ENCODE measurements at regions not wholly inside any gene's neighbourhood (a gene's known extent, or its start where the extent isn't known, plus 50 kb on each side); places are given as distances from the start of the nearest gene placed in this dataset.
"Not testable (repeated sequence)": the region's sequence is repeated elsewhere in the genome, so short reads cannot be mapped to it uniquely, and the experiment has no call there.

DNA sequence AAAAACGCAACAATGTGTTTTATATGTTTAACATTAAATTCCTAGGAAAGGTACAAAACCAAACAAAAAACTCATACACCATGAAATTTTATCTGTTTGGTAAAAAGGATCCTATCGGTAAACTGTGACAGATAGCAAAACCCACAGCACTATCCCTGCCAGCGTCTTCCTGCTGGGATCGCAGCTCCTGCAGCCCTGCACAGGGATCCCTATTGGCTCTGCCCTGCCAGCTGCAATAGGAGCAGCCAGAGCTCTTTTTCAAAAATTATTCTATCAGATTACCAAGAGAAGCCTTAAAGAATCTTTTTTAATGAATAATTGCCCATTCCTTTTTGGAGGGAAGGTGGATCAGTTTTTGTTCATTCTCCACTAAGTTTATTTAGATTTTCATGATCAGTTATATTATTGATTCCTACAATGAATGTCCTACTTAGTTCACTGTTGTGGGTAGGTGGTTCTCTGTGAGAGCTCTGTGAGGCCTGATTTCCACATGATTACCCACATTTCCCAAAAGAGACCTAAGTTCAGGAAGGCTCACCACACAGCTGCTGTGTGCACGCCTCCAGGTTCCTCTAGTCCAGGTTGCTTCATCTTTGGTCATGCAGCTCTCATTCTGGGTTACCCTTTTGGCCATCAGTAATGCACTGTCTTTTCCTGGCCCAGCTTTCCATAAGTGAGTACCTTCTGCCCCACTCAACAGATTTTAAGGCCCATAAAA is 293.8 kb downstream of the FRK start:
- no peak overlapping the region for H3K4me3 ChIP-seq (ENCODE audit: low read depth, low read length)
- H3K36me3 ChIP-seq (ENCODE audit: insufficient read depth, low read length), result no peaks in the 10 kb centered on the region
- H3K27ac ChIP-seq (ENCODE audit: low read depth, low read length), result no peak overlapping the region
- no peaks in the 10 kb centered on the region for H3K27me3 ChIP-seq (ENCODE audit: insufficient read depth, low read length)
- no peak overlapping the region for H2AFZ ChIP-seq (ENCODE audit: low read length, unreplicated experiment)
- H3K79me2 ChIP-seq (ENCODE audit: control insufficient read depth, insufficient read depth, low read length, unreplicated experiment), result no peaks in the 10 kb centered on the region
- no peaks in the 10 kb centered on the region for H3K4me1 ChIP-seq (ENCODE audit: control insufficient read depth, insufficient read depth, low read length, unreplicated experiment)

- Histone ChIP-seq H3K27me3 (ENCODE audit: insufficient read depth, low read length) (no peaks in the 10 kb centered on the region), H3K27ac (ENCODE audit: low read depth, low read length) (no peak overlapping the region), H2AFZ (ENCODE audit: low read length, unreplicated experiment) (no peak overlapping the region), H3K4me1 (ENCODE audit: control insufficient read depth, insufficient read depth, low read length, unreplicated experiment) (no peaks in the 10 kb centered on the region), H3K4me3 (ENCODE audit: low read depth, low read length) (no peak overlapping the region), H3K36me3 (ENCODE audit: insufficient read depth, low read length) (no peaks in the 10 kb centered on the region), H3K79me2 (ENCODE audit: control insufficient read depth, insufficient read depth, low read length, unreplicated experiment) (no peaks in the 10 kb centered on the region)
Observed at GRCh38 chr6:115765966-115766365, 294.7 kb downstream of the FRK start.

DNA sequence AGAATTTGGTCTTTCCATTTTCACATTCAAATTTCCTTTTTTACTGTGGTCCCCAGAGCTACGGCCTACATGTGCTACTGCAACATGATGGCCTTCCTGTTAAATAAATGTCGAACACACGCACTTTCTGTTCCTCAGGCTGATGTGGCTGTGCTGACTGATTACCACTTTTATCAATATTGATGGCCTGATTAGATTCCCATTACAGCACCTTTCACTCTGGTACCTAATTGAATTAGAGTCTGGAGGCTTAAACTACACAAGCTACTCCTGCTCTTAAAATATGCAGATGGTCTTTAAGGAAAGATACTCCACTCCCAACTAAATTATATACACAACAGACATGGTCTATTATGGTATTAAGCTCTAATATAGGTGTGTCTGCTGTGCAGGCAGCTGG is 301.6 kb downstream of the FRK start:
- no peak overlapping the region for H3K4me3 ChIP-seq (ENCODE audit: low read depth, low read length)
- no peaks in the 10 kb centered on the region for H3K36me3 ChIP-seq (ENCODE audit: insufficient read depth, low read length)
- H3K79me2 ChIP-seq (ENCODE audit: control insufficient read depth, insufficient read depth, low read length, unreplicated experiment), result no peaks in the 10 kb centered on the region
- no peaks in the 10 kb centered on the region for H3K27me3 ChIP-seq (ENCODE audit: insufficient read depth, low read length)
- H3K27ac ChIP-seq (ENCODE audit: low read depth, low read length), result no peak overlapping the region
- H2AFZ ChIP-seq (ENCODE audit: low read length, unreplicated experiment), result no peak overlapping the region
- no peaks in the 10 kb centered on the region for H3K4me1 ChIP-seq (ENCODE audit: control insufficient read depth, insufficient read depth, low read length, unreplicated experiment)

GRCh38 chr6:115753446-115753845 is 307.2 kb downstream of the FRK start:
- no peaks in the 10 kb centered on the region for H3K36me3 ChIP-seq (ENCODE audit: insufficient read depth, low read length)
- H3K4me3 ChIP-seq (ENCODE audit: low read depth, low read length), result no peak overlapping the region
- H3K27ac ChIP-seq (ENCODE audit: low read depth, low read length), result no peak overlapping the region
- H2AFZ ChIP-seq (ENCODE audit: low read length, unreplicated experiment), result no peak overlapping the region
- no peaks in the 10 kb centered on the region for H3K79me2 ChIP-seq (ENCODE audit: control insufficient read depth, insufficient read depth, low read length, unreplicated experiment)
- no peaks in the 10 kb centered on the region for H3K27me3 ChIP-seq (ENCODE audit: insufficient read depth, low read length)
- no peaks in the 10 kb centered on the region for H3K4me1 ChIP-seq (ENCODE audit: control insufficient read depth, insufficient read depth, low read length, unreplicated experiment)

GRCh38 chr6:115750946-115751345 is 309.7 kb downstream of the FRK start:
- Histone ChIP-seq H3K27ac (ENCODE audit: low read depth, low read length) (no peak overlapping the region), H3K4me1 (ENCODE audit: control insufficient read depth, insufficient read depth, low read length, unreplicated experiment) (no peaks in the 10 kb centered on the region), H3K79me2 (ENCODE audit: control insufficient read depth, insufficient read depth, low read length, unreplicated experiment) (no peaks in the 10 kb centered on the region), H3K4me3 (ENCODE audit: low read depth, low read length) (no peak overlapping the region), H3K36me3 (ENCODE audit: insufficient read depth, low read length) (no peaks in the 10 kb centered on the region), H3K27me3 (ENCODE audit: insufficient read depth, low read length) (no peaks in the 10 kb centered on the region), H2AFZ (ENCODE audit: low read length, unreplicated experiment) (no peak overlapping the region)

- Histone ChIP-seq H3K27me3 (ENCODE audit: insufficient read depth, low read length) (no peaks in the 10 kb centered on the region), H2AFZ (ENCODE audit: low read length, unreplicated experiment) (no peak overlapping the region), H3K4me3 (ENCODE audit: low read depth, low read length) (no peak overlapping the region), H3K27ac (ENCODE audit: low read depth, low read length) (no peak overlapping the region), H3K4me1 (ENCODE audit: control insufficient read depth, insufficient read depth, low read length, unreplicated experiment) (no peaks in the 10 kb centered on the region), H3K79me2 (ENCODE audit: control insufficient read depth, insufficient read depth, low read length, unreplicated experiment) (no peaks in the 10 kb centered on the region), H3K36me3 (ENCODE audit: insufficient read depth, low read length) (no peaks in the 10 kb centered on the region)
Observed at GRCh38 chr6:115750292-115750691, 310.4 kb downstream of the FRK start.

DNA sequence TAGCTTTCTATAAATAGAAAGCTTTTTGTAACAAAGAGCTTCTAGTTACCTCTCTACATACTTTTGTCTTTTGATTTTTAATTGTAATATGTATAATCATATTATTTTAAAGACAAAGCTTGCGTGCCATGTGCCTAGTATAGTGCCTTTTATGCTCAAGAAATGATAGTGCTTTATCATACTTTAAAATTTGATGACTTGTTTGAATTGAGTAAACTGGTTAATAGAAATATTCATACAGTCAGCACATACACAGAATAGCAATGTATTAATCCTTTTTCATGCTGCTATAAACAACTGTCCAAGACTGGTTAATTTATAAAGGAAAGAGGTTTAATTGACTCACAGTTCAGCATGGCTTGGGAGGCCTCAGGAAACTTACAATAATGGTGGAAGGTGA is 313.0 kb downstream of the FRK start:
- no peaks in the 10 kb centered on the region for H3K36me3 ChIP-seq (ENCODE audit: insufficient read depth, low read length)
- no peak overlapping the region for H3K4me3 ChIP-seq (ENCODE audit: low read depth, low read length)
- H3K27ac ChIP-seq (ENCODE audit: low read depth, low read length), result no peak overlapping the region
- no peaks in the 10 kb centered on the region for H3K27me3 ChIP-seq (ENCODE audit: insufficient read depth, low read length)
- H3K79me2 ChIP-seq (ENCODE audit: control insufficient read depth, insufficient read depth, low read length, unreplicated experiment), result no peaks in the 10 kb centered on the region
- no peak overlapping the region for H2AFZ ChIP-seq (ENCODE audit: low read length, unreplicated experiment)
- no peaks in the 10 kb centered on the region for H3K4me1 ChIP-seq (ENCODE audit: control insufficient read depth, insufficient read depth, low read length, unreplicated experiment)

DNA sequence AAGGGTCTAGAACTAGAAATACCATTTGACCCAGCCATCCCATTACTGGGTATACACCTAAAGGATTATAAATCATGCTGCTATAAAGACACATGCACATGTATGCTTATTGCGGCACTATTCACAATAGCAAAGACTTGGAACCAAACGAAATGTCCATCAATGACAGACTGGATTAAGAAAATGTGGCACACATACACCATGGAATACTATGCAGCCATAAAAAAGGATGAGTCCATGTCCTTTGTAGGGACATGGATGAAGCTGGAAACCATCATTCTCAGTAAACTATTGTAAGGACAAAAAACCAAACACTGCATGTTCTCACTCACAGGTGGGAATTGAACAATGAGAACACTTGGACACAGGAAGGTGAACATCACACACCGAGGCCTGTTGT is 314.1 kb downstream of the FRK start:
- not testable (repeated sequence) for H3K4me3 ChIP-seq (ENCODE audit: low read depth, low read length); H3K27ac ChIP-seq (ENCODE audit: low read depth, low read length); H3K4me1 ChIP-seq (ENCODE audit: control insufficient read depth, insufficient read depth, low read length, unreplicated experiment); H3K36me3 ChIP-seq (ENCODE audit: insufficient read depth, low read length); H3K27me3 ChIP-seq (ENCODE audit: insufficient read depth, low read length); H3K79me2 ChIP-seq (ENCODE audit: control insufficient read depth, insufficient read depth, low read length, unreplicated experiment); H2AFZ ChIP-seq (ENCODE audit: low read length, unreplicated experiment)

DNA sequence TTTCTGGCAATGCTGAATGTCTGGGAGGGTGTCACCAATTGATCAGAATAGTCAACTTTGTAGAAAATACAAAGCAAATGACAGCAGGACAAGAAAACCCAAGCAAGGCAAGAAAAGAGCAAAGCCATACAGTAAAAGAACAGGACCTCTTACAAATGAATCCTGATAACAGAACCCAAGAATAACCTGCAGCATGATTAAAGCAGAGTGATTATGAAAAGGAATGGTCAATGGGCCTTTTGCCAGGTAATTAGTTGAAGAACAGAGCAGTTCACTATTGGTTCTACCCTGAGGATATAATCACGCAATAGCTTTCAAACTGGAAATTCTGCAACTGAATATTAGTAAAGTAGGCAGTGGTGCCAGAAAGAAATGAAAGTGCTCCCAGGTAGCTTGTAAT is 319.8 kb downstream of the FRK start:
- no peaks in the 10 kb centered on the region for H3K27me3 ChIP-seq (ENCODE audit: insufficient read depth, low read length)
- no peaks in the 10 kb centered on the region for H3K4me1 ChIP-seq (ENCODE audit: control insufficient read depth, insufficient read depth, low read length, unreplicated experiment)
- H2AFZ ChIP-seq (ENCODE audit: low read length, unreplicated experiment), result no peak overlapping the region
- H3K79me2 ChIP-seq (ENCODE audit: control insufficient read depth, insufficient read depth, low read length, unreplicated experiment), result no peaks in the 10 kb centered on the region
- H3K36me3 ChIP-seq (ENCODE audit: insufficient read depth, low read length), result no peaks in the 10 kb centered on the region
- H3K27ac ChIP-seq (ENCODE audit: low read depth, low read length), result no peak overlapping the region
- no peak overlapping the region for H3K4me3 ChIP-seq (ENCODE audit: low read depth, low read length)

- Histone ChIP-seq H3K36me3 (ENCODE audit: insufficient read depth, low read length) (no peaks in the 10 kb centered on the region), H3K4me3 (ENCODE audit: low read depth, low read length) (no peak overlapping the region), H3K27ac (ENCODE audit: low read depth, low read length) (no peak overlapping the region), H3K4me1 (ENCODE audit: control insufficient read depth, insufficient read depth, low read length, unreplicated experiment) (no peaks in the 10 kb centered on the region), H3K79me2 (ENCODE audit: control insufficient read depth, insufficient read depth, low read length, unreplicated experiment) (no peaks in the 10 kb centered on the region), H3K27me3 (ENCODE audit: insufficient read depth, low read length) (no peaks in the 10 kb centered on the region), H2AFZ (ENCODE audit: low read length, unreplicated experiment) (no peak overlapping the region)
Observed at GRCh38 chr6:115735610-115736009, 325.1 kb downstream of the FRK start.

- H3K4me3 ChIP-seq (ENCODE audit: low read depth, low read length), result no peak overlapping the region
- no peaks in the 10 kb centered on the region for H3K27me3 ChIP-seq (ENCODE audit: insufficient read depth, low read length)
- H3K27ac ChIP-seq (ENCODE audit: low read depth, low read length), result no peak overlapping the region
- no peaks in the 10 kb centered on the region for H3K4me1 ChIP-seq (ENCODE audit: control insufficient read depth, insufficient read depth, low read length, unreplicated experiment)
- H3K36me3 ChIP-seq (ENCODE audit: insufficient read depth, low read length), result no peaks in the 10 kb centered on the region
- H3K79me2 ChIP-seq (ENCODE audit: control insufficient read depth, insufficient read depth, low read length, unreplicated experiment), result no peaks in the 10 kb centered on the region
- H2AFZ ChIP-seq (ENCODE audit: low read length, unreplicated experiment), result no peak overlapping the region
Observed at GRCh38 chr6:115733426-115733825, 327.3 kb downstream of the FRK start.

All from ACC112 (cell line).